Natural killer cell (primary cell): ENCODE measurements at regions not wholly inside any gene's neighbourhood (a gene's known extent, or its start where the extent isn't known, plus 50 kb on each side); places are given as distances from the start of the nearest gene placed in this dataset.

ENCODE experiments used
- ATAC-seq, 3 donors: fragments of 150-1000 bp in 2 of 3; fragments of 200-7000 bp in 1 of 3; cut with Tn5 transposase; 1 replicate in 1 of 3; 2 replicates in 2 of 3; pipeline ENCODE4 v1.10.0; 2021; ENCODE audit warnings: mild to moderate bottlenecking in 2 of 3, moderate library complexity in 2 of 3
- DNase-seq, 2 donors: peaks; one replicate each; pipeline versions ENCODE4 v3.0.0 to v3.0.0-alpha.2; 2013 to 2021; ENCODE audit warnings: mixed read lengths in 1 of 2
- H3K27ac ChIP-seq: one replicate; pipeline ENCODE4 v1.5.1; 2013; ENCODE audit warnings: mild to moderate bottlenecking, low read length
- H3K27me3 ChIP-seq: one replicate; pipeline ENCODE4 v1.6.1; 2013; ENCODE audit warnings: low read length; ENCODE audit not compliant: control insufficient read depth, insufficient read depth
- H3K36me3 ChIP-seq: one replicate; pipeline ENCODE4 v1.6.1; 2013; ENCODE audit warnings: low read length; ENCODE audit not compliant: control insufficient read depth, insufficient read depth
- H3K4me1 ChIP-seq: one replicate; pipeline ENCODE4 v1.6.1; 2013; ENCODE audit warnings: low read length; ENCODE audit not compliant: control insufficient read depth, insufficient read depth
- H3K4me3 ChIP-seq: one replicate; pipeline ENCODE4 v1.5.1; 2013; ENCODE audit warnings: low read length
- H3K9me3 ChIP-seq: one replicate; pipeline ENCODE4 v1.6.1; 2013; ENCODE audit warnings: low read length; ENCODE audit not compliant: control insufficient read depth, insufficient read depth
- H3K27ac Mint-ChIP-seq, 2 donors: one replicate each; pipeline ENCODE4 v1.8.0; 2022; ENCODE audit warnings: mild to moderate bottlenecking in 2 of 2, mixed read lengths in 2 of 2, moderate library complexity in 1 of 2
- H3K27me3 Mint-ChIP-seq, 2 donors: one replicate each; pipeline ENCODE4 v1.8.0; 2022; ENCODE audit warnings: low read depth in 2 of 2, mixed read lengths in 2 of 2
- H3K36me3 Mint-ChIP-seq: one replicate; pipeline ENCODE4 v1.8.0; 2022; ENCODE audit warnings: mixed read lengths
- H3K4me1 Mint-ChIP-seq, 2 donors: one replicate each; pipeline ENCODE4 v1.8.0; 2022; ENCODE audit warnings: mixed read lengths in 2 of 2
- H3K4me3 Mint-ChIP-seq: one replicate; pipeline ENCODE4 v1.8.0; 2022; ENCODE audit warnings: mild to moderate bottlenecking, moderate library complexity, mixed read lengths
- H3K9me3 Mint-ChIP-seq, 2 donors: one replicate each; pipeline ENCODE4 v1.8.0; 2022; ENCODE audit warnings: mixed read lengths in 2 of 2
- CTCF ChIP-seq: fragments of 200-600 bp; IDR thresholded peaks from one replicate; pipeline ENCODE4 v1.8.0; 2022; ENCODE audit warnings: antibody characterized with exemption
- WGBS: methylation state at CpG from one replicate; pipeline ENCODE4 v1.1.7; 2013; ENCODE audit warnings: missing lambda C conversion rate; ENCODE audit not compliant: insufficient coverage; 5-methylcytosine and 5-hydroxymethylcytosine counted together
- intact Hi-C: fragments of 100-400 bp; cut with micrococcal nuclease; formaldehyde crosslinking; loops from one replicate; pipeline ENCODE4 v1.14.2; 2022

GRCh38 chr2:8257502-8257901, 424.4 kb upstream of the ID2 start:
- Histone ChIP-seq H3K9me3 (no peaks in the 10 kb centered on the region), H3K27me3 (no peaks in the 10 kb centered on the region), H3K27ac (no peak overlapping the region), H3K4me3 (no peak overlapping the region), H3K4me1 (peaks cover 19% of the 10 kb centered on the region), H3K36me3 (peaks cover 13% of the 10 kb centered on the region)
- DNase-seq (no peak), ATAC-seq (no peak)
- Mint-ChIP-seq H3K9me3 (no peaks in the 10 kb centered on the region), H3K4me1 (peaks cover 42 to 60% of the 10 kb centered on the region in 2 donors), H3K27me3 (no peaks in the 10 kb centered on the region), H3K4me3 (no peak overlapping the region), H3K27ac (no peak overlapping the region), H3K36me3 (no peaks in the 10 kb centered on the region)
- intact Hi-C loops, result no loop called here
- TF ChIP-seq CTCF, result no peak
- 98% methylated on average over 4 of the region's 4 CpGs for WGBS

GRCh38 chr2:8258406-8258805, 423.4 kb upstream of the ID2 start:
- no peaks in the 10 kb centered on the region for H3K36me3 Mint-ChIP-seq
- Histone ChIP-seq H3K4me1 (peaks cover 20% of the 10 kb centered on the region), H3K27me3 (no peaks in the 10 kb centered on the region), H3K27ac (no peak overlapping the region), H3K4me3 (no peak overlapping the region), H3K9me3 (no peaks in the 10 kb centered on the region), H3K36me3 (peaks cover 13% of the 10 kb centered on the region)
- H3K4me3 Mint-ChIP-seq, result no peak overlapping the region
- 100% methylated on average over 4 of the region's 4 CpGs for WGBS
- intact Hi-C loops, result no loop called here
- H3K27ac Mint-ChIP-seq, result peak overlapping the region in 1 of 2 donors; percentile 89
- DNase-seq (no peak), ATAC-seq (no peak)
- H3K4me1 Mint-ChIP-seq, result peaks cover 46 to 61% of the 10 kb centered on the region in 2 donors
- no peaks in the 10 kb centered on the region for H3K9me3 Mint-ChIP-seq
- TF ChIP-seq CTCF, result no peak
- H3K27me3 Mint-ChIP-seq, result no peaks in the 10 kb centered on the region

- ATAC-seq (no peak), DNase-seq (no peak)
- peaks cover 13% of the 10 kb centered on the region for H3K4me1 ChIP-seq
- WGBS, result 93% methylated on average over 4 of the region's 4 CpGs
- no peak overlapping the region for H3K27ac ChIP-seq
- no peaks in the 10 kb centered on the region for H3K9me3 ChIP-seq
- H3K4me3 ChIP-seq, result no peak overlapping the region
- no peaks in the 10 kb centered on the region for H3K27me3 Mint-ChIP-seq
- no peaks in the 10 kb centered on the region for H3K9me3 Mint-ChIP-seq
- H3K27me3 ChIP-seq, result no peaks in the 10 kb centered on the region
- H3K4me3 Mint-ChIP-seq, result no peak overlapping the region
- no peak for TF ChIP-seq CTCF
- no peaks in the 10 kb centered on the region for H3K36me3 Mint-ChIP-seq
- H3K4me1 Mint-ChIP-seq, result peaks cover 42 to 60% of the 10 kb centered on the region in 2 donors
- intact Hi-C loops, result no loop called here
- H3K27ac Mint-ChIP-seq, result peak overlapping the region; percentile 78 to 89
- H3K36me3 ChIP-seq, result peaks cover 13% of the 10 kb centered on the region
Measured at GRCh38 chr2:8259106-8259840, 422.6 kb upstream of the ID2 start.

GRCh38 chr2:8259841-8260178, 422.0 kb upstream of the ID2 start:
- Histone ChIP-seq H3K4me1 (peaks cover 13% of the 10 kb centered on the region), H3K27me3 (no peaks in the 10 kb centered on the region), H3K4me3 (no peak overlapping the region), H3K27ac (no peak overlapping the region), H3K36me3 (peaks cover 13% of the 10 kb centered on the region), H3K9me3 (no peaks in the 10 kb centered on the region)
- Mint-ChIP-seq H3K27me3 (no peaks in the 10 kb centered on the region), H3K27ac (peak overlapping the region; percentile 78 to 89), H3K4me3 (peak overlapping the region; percentile 40), H3K9me3 (no peaks in the 10 kb centered on the region), H3K4me1 (peaks cover 42 to 60% of the 10 kb centered on the region in 2 donors), H3K36me3 (no peaks in the 10 kb centered on the region)
- intact Hi-C loops, result no loop called here
- no peak for TF ChIP-seq CTCF
- 95% methylated on average over 4 of the region's 5 CpGs for WGBS
- DNase-seq (no peak), ATAC-seq (no peak)
